Muscle of back (tissue), 3 donors: ENCODE measurements at regions not wholly inside any gene's neighbourhood (a gene's known extent, or its start where the extent isn't known, plus 50 kb on each side); places are given as distances from the start of the nearest gene placed in this dataset.

Experiments
- DNase-seq, 3 donors: peaks; one replicate each; pipeline versions ENCODE4 v3.0.0 to v3.0.0-alpha.2; 2013

DNA sequence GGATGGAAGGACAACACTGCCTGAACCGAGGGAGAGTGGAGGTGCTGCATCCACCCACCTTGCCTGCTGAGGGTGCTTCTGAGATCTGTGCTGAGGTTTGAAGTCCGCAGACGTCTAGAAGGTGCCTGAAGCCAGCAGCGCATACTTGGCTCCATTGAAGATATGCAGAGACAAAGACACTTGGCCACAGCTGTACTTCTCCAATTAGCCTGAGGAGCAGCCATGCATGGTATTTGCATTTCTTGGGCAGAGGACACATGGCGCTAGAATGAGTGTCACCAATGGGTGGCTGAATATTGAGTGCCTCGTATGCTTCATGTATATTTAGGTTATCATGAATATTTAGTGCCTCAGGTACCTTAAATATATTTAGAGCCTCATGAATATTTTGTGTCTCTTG lies 128.7 kb upstream of the ATP6AP2 start:
- DNase-seq = no peak

DNA sequence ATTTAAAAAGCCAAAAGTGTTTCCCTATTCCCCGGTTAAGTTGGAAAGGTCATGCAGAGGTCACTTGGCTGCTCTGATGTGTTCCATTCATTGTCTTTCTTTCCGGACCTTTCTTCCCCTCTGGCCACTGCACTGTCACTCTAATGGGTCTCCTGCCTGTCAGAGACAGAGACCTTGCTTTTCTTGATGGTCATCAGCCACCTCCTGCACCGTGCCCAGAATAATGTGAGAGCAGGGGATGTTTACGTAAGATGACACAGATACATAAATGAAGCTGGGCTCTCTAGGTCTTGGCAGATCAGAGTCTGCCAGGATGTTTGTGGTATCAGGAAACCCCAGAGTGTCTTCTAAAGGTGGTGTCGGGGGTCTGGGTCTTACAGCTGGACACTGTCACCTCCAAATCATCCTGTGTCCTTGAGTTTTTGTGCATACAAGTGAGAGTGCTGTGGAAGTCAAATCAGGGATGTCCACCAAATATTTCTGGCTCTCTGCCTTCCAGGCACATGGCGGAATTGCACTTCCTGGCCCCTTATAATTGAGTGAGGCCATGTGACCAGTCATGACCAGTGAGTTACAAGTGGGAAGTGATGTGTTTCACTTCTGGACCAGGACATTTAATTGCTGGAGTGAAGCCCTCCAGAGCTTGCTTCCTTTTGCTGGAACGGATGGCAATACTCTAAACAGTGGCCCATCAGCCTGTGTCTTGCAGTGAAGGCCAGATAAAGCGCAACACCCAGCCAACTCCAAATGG lies 130.6 kb upstream of the ATP6AP2 start:
- no peak for DNase-seq

DNA sequence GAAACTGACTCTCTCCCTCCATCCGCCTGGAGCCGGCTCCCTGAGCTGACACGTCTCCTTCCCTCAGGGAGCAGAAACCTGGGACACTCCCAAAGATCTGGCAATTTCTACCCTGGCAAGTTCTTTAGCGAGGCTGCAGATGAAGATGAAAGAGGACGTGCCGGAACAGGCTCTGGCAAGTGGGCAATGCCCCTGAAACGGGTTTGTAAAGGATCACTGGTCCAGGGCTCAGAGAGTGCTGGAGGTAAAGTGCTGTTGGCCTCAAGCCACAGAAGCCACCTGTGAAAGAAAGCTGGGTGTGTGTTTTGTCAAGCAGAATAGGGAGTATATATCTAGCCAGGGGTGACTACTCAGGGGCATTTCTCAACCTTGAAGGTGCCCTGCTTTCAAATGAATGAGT lies 131.4 kb upstream of the ATP6AP2 start:
- DNase-seq = no peak

DNA sequence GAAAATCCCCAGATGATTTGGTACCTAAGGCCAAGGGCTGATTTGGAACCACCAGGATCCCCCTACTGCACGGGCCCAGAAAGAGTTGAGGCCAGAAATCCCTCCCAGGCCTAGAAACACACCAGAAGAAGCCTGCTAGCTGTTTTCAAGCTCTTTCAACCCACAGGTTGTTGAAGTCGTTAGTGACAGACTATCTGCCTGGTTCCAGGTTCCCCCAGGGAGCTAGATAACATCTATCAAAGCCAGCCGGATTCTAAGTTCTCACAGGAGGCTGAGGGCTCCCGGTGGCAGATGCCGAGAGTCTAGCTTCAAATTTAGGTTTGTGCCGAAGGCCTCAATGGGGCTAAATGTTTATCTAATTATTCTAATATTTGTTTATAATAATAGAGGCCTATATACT lies 132.0 kb upstream of the ATP6AP2 start:
- no peak for DNase-seq

DNA sequence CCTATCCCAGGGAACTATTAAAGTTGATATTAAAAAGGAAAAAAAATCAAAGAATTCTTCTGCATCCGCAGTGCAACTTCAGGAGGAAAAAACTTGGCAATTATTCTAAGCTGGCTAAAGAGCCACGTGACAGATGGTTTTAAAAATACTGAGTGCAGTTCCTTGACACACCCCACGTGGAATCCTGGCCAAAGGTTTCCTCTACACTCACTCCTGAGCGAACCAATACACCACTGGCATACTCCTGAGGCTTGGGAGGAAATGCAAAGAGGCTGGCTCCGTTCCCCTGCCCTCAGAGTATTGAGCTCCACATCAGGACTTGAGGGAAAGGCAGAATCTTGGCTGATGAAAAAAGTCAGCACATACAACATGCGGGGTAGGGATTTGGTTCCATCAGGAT lies 133.8 kb upstream of the ATP6AP2 start:
- DNase-seq = peak in 1 of 3 donors; percentile 26

DNA sequence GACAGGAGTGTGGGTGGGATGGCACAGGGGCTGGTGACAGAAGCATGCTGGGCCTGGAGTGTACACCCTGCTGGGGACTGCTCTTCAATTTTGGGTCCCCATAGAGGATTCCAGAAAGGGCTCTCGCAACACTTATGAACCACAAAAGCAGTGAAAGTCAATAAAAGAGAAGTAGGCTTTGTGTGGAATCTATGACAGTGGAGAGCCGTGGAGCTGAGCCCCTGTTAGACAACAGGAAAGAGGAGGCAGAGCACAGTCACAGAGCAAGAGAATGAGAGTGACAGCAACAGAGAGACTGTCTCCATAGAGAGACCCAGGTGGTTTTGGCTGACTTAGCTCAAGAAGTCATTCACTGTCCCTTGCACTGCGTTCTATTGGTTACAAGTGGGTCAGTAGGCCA lies 135.1 kb upstream of the ATP6AP2 start:
- no peak for DNase-seq

DNA sequence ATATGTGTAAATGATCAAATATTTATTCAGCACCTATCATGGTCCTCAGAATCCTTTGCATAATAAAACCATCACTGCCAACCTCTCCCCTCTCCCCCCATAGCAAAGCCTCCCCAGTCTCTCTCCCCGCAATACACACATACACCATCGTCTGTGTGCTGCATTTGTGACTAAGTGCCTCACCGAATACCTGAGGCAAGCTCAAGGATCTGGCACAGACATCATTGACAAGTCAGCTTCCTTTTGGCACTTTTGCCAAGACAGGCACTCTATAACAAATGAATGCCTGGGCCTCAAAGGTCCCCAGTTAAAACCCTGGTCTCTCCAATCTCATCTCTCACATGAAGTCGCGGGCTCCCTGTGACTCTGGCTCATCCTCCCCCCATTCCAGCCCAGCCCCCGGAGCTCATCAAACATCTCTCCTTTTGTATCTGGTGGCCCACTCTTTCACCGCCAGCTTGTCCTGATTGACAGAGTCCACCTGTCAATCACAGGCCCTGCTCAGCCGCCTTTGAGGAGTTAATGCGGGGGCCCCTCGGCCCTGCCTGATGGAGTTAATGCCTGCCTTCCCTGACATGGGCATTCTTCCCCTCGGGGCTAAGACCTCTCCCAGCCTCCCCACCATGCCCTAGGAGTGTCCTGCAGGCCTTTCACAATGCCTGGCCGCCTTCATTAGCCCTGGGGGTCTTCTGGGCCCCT lies 135.8 kb upstream of the ATP6AP2 start:
- DNase-seq = no peak

DNA sequence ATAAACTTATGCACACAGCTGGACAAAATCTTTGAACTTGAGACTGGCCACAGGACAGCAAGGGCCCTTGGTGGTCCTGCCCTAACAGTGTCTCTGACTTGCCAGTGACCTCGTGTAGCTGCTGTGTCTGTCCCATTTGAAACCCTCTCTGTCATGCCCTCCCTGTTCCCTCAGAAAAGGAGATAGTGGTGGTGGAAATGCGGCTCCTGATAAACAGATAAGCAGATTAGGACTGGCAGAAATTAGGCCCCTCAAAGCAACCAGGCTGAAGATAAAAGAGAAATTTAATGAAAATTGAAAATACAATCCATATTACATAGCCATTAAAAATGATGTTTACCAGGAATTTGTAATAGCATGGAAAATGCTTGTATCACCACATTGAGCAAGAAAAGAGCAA lies 136.6 kb upstream of the ATP6AP2 start:
- no peak for DNase-seq

DNA sequence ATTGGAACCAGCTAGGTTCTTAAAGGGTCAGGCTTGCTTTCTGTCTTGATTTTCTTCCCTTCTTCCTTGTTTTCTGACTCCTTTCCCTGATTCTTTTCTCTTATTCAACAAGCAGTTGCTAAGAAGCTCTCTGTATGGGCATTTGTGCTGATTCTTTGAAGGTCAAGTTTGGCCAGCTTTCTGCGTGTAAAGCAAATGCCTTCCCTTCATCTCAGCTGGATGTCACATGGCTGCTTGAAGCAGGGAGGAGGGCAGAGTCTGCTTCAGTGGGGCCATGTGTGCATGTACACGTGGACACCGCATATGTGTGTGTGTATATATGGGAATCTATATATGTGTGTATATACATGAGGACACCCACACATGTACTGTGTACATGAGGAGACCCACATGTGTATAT lies 139.9 kb upstream of the ATP6AP2 start:
- DNase-seq = no peak

DNA sequence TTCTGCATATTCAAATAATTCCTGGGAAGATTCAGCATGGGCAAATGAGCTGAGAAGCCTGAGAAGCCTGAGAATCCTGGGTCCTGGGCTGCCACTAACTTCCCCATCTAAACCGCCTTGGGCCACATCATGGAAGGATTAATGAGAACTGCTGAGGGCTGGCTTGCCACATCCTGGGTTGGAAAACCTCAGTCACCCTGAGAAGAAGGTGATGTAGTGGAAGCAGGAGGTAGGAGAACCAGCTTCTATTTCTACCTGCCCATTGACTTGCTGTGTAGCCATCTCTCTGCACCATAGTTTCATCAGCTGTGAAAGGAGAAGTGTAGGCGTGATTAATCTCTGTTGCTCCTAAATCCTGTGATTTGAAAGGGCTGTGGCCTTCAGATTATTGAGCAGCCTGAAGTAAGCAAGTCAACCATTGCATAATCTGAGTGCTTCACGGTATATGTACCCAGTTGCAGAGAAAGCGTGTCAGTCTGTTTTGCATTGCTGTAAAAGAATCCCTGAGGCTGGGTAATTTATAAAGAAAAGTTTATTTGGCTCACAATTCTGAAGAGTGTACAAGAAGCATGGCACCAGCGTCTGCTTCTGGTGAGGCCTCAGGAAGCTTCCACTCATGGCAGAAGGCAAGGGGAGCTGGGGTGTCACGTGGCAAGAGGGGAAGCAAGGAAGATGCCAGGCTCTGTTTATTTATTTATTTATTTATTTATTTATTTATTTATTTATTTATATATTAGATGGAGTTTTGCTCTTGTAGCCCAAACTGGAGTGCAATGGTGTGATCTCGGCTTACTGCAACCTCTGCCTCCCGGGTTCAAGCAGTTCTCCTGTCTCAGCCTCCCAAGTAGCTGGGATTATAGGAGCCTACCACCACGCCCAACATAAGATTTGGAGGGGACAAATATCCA lies 140.9 kb upstream of the ATP6AP2 start:
- no peak for DNase-seq

DNA sequence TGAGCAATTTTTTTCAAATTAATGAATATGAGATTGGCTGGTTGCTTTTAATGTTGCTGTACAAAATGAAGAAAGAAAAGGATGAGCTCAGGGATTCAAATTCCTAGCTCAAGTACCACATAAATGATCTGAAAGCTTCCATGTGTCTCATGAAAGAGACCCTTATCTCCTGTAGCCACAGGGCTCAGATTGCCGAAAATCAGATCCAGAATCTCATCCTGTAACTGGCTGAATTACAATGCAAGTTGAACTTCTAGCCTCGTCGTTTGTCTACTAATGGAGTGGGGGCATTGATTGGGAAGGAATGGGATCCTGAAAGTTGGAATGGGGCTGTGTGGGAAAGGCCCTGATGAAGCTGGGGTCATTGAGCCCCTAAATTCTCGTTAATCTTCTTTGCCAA lies 143.4 kb upstream of the ATP6AP2 start:
- no peak for DNase-seq

DNA sequence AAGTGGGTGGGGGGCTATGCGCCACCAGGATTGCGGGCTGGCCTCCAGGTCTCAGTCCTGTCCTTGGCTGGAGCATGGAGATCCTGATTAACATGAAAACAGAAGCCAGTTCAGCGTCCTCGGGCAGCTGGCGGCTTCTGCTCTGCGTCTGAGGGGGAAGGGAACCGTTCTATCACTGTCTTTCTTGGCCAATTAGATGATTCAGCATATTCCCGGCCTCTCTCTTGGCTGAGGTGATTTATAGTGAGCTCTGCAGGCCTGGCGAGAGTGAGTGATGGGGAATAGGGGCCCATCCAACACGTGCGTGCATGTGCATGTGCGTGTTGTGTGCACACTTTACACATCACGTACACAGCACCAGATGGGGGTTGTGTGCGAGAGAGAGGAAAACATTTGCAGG lies 145.8 kb upstream of the ATP6AP2 start:
- peak; percentile 48 to 80 (median 68) for DNase-seq

DNA sequence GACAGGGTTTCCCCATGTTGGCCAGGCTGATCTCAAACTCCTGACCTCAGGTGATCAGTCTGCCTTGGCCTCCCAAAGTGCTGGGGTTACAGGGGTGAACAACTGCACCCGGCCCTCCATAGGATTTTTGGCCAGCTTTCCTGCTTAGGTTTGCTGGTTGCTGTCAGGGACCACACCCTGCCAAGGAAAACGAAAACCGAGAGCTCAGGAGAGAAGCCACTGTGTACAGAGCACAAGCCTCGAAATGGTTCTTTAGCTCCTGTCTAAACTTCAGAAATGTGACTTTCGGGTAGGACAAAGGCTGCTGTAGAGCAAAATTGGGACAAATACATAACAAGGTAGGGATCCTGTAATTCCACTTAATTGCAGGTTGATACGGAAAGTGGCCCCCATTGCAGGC lies 146.3 kb upstream of the ATP6AP2 start:
- DNase-seq = no peak

DNA sequence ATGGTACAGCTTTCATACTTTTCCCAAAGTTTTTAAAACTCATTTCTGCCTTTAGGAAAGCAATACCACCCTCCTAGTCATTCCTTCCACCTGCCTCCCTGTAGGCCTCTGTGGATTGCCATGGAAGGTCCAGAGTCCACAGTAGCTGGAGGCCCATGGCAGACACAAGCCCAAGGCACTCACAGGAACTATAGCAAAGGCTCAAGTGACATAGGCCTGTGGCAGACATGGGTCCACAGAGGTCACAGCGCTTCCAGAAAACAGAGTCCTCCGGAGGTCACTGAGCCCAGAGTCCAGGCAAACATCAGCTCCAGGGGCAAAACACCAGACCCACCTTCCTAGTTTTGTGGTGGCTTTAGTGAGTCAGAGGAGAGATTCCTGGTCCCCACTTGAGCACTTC lies 147.6 kb upstream of the ATP6AP2 start:
- no peak for DNase-seq

DNA sequence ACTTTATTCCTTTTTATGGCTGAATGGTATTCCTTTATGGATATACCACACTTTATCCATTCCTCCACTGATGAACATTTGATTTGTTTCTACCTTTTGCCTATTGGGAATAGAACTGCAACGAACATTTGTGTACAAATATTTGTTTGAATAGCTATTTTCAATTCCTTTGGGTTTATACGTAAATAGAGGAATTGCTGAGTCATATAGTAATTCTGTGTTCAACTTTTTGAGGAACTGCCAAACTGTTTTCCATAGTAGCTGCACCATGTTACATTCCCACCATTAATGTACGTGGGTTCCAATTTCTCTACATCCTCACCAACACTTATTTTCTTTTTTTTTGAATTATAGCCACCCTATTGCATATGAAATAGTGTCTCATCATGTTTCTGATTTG lies 156.5 kb upstream of the ATP6AP2 start:
- no peak for DNase-seq

DNA sequence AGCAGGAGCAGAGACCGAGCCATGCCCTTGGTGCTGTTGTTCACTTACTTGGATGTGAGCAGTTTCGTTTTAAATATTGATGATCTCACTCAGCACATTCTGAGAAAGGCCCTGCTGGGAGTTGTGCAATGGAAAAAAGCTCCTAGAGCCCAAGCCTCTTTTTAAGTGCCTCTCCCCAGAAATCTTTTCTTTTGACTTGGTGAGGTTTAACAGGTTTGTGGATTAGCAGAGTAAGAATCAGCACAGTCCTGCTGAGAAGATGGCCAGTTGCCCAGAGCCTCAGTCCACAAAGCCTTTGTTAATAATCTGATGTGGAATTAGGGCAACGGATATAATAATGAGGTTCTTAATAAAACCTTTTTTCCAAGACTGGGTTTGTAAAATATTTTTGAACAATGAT lies 157.5 kb upstream of the ATP6AP2 start:
- peak in 1 of 3 donors; percentile 46 for DNase-seq

DNA sequence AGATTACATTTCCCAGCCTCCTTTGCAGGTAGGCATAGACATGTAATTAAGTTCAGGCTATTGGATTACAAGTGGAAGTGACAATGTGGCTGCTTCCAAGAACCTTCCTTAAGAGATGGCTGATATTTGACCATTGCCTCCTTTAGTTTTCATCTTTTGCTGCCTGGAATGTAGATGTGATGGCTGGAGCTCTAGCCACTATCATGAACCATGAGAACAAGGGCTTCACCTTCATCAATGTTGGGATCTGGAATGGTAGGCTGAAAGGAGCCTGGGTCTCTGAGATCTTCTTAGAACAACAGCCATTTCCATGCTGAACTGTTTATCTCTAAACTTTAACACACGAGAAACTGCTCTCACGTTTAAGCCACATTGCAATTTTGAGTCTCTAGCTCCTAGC lies 158.7 kb upstream of the ATP6AP2 start:
- DNase-seq = no peak

DNA sequence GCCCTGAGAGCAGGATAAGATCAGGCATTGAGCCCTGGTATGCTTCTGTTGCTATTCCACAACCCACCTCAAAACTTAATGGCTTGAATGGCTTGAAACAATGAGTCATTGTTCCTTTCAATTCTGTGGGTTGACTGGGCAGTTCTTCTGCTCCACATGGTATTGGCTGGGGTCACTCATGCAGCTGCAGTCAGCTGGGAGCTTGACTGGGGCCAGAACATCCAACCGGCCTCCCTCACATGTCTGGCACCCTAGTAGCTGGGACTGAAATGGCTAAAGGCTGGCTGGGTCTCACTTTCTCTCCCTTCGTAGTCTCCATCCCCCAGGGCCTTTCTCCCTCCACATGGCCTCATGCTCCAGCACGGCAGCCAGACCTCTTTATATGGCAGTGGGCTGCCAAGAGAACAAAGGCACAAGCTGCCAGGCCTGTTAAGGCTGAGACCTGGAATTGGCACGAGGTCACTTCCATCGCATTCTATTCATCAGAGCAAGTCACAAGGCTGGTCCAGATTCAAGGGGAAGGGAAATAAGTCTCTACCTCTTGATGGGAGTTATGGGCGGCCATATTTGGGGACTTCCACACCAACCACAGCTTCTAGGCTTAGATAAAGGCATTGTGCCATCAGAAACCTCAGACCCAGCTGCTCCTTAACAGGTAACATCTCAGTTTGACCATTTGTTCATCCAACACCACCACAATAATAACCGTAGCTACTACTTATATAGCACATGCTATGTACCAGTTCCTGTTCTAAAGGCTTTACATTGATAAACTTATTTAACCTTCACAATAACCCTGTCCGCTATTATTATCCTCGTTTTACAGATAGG lies 159.7 kb upstream of the ATP6AP2 start:
- no peak for DNase-seq

DNA sequence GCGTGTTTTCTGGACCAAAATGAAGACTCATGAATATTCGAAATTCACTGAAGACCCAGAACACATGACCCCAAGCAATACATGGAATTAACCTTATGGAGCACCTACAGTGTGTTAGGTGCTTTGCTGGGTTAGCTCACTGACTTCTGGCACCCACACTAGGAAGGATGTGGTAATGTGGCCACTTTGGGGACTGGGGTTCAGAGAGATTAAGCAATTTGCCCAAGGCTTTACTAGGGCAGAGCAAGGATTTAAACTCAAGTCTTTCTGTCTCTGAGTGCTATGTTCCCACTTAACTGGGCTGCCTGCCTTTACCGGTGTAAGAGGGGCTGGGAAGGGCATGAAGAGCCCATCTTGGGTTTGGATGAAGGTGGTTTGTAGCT lies 162.0 kb upstream of the ATP6AP2 start:
- no peak for DNase-seq

DNA sequence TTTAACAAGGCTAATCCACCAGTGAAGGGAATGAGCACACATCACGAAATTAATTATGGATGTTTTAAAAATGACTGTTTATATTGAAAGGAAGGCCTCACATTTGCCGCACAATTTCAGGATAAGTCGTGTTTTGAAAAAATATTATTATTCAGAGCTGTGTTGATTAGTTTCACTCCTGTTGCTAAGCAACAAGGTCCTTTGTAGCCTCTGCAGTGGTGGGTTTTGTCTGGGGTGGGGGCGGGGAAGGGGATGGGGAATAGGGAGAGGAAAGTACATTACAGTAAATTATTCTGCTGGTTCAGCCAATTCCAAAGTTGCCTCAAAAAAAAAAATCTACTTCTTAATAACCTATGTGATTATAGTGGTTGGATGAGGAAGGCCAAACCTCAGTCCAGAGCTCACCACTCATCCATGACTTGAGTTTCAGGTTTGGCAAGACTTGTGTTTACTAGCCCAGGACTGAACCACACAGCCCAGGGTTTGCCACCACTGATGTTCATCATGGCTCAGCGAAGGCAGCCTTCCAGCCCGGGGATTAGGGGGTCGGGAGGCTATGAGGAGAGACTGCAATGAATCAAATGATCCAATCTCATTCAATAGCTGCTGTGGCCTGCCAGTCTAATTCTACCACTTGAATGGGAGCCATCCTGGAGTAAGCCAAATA lies 162.5 kb upstream of the ATP6AP2 start:
- no peak for DNase-seq

DNA sequence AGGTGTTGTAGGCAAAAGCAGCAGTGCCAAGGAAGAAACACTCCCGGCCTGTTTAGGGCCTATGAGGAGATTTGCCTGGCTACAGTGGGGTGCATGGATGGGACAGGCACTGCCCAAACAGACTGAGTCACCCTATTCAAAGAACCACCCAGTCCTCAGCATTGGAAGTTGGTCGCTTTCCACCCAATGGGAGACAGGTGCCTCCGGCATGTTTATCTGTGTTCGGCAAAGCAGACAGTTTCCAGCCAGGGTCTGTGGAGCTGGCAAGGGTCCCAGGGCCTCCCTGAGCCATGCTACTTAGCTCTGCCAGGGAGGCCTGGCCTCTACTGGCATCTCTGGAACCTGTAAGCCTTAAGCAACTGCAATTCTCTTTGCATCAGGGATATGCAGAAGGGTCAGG lies 165.1 kb upstream of the ATP6AP2 start:
- DNase-seq = no peak
